Kidney tubule cell (primary cell): ENCODE measurements at regions not wholly inside any gene's neighbourhood (a gene's known extent, or its start where the extent isn't known, plus 50 kb on each side); places are given as distances from the start of the nearest gene placed in this dataset.
"Not testable (repeated sequence)": the region's sequence is repeated elsewhere in the genome, so short reads cannot be mapped to it uniquely, and the experiment has no call there.

ENCODE experiments used
- DNase-seq: peaks from one replicate; pipeline ENCODE4 v3.0.0-alpha.2; 2018; ENCODE audit warnings: low spot score

DNA sequence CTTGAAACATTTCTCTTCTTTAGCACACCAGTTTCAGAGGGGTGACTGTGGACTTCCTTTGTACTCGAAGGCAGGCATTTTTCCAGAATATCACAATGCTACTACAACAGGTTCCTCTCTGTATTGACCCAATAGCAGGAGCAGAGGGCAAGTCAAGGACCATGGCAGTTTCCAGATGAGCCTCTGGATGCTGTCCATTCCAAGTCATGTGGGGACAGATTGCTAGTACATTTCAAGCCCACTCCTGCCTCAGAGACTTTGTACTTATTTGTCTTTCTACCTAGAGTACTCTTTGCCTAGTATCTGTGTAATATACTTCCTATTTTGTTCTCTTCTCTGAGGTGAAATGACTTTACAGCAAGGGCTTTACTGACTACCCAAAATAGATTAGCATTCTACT is 373.9 kb downstream of the PIK3C3 start:
- DNase-seq: no peak

DNA sequence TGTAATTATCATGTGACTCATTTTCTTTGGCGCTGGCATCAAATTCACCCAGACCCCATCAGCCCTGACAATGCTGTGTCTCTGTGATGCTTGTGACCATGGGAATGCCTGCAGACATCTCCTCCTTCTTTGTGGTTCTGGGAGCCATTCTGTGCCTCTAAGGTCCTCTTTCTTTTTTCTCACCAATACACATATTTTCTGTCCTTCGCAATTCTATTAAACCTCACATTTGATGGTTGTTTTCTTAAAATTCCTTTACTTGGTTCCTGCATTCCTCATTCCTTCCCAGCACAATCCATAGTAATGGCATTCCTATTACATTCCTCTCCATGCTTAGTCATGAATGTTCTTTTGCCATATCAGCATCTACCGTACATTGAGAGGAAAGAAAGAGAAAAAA is 375.3 kb downstream of the PIK3C3 start:
- DNase-seq: peak; percentile 64

DNA sequence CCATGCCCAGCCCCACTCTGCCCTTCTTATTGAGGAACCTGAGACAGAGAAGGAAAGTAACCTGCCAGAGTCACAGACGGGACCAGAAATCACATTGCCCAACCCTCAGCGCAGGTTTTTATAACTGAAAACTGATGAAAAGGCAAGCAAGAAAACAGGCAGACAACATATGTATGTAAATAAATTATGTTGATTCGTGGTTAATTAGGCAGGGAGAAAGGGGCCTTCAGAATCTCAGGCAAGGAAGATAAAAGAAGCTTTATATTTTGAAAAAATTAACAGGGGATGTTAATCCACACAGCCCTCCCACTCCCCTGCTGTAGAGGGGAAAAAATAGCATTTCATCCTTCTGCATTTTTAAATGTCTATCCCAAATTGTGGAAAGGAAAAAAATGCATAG is 378.5 kb downstream of the PIK3C3 start:
- DNase-seq: no peak

DNA sequence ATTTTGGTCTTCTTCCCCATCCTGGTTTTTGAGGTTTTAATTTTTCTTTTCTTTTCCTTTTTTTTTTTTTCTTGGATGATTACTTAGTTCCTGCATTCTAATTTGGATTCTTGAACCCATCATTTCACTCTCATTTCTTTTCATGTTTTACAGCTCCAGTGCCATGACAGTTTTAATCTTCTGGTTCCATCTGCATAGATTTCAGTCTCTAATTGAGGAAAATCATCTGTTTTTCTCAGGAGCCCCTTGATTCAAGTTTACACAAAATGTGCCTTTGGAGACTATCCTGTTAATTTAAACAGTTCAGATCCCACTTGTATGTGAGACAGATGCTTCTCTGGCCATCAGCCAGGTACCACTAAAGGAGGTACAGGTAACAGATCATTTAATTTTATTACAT is 379.9 kb downstream of the PIK3C3 start:
- no peak for DNase-seq

DNA sequence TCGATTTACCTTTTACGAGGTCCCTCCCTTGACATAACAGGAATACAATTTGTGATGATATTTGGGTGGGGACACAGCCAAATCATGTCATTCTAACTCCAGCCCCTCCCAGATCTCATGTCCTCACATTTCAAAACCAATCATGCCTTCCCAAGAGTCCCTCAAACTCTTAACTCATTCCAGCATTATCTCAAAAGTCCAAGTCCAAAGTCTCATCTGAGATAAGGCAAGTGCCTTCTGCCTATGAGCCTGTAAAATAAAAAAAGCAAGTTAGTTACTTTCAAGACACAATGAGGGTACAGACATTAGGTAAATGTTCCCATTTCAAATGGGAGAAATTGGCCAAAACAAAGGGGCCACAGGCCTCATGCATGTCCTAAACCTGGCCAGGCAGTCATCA is 381.1 kb downstream of the PIK3C3 start:
- DNase-seq: no peak

DNA sequence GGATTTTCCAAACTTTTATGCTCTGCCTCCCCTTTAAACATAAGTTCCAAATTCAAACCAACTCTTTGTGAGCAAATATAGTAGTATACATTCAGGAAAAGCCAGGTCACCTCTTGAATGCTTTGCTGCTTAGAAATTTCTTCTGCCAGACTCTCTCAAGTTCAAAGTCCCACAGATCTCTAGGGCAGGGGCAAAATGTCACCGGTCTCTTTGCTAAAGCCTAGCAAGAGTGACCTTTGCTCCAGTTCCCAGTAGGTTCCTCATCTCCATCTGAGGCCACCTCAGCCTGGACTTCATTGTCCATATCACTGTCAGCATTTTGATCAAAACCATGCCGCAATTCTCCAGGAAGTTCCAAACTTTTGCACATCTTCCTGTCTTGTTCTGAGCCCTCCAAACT is 382.3 kb downstream of the PIK3C3 start:
- not testable (repeated sequence) for DNase-seq

DNA sequence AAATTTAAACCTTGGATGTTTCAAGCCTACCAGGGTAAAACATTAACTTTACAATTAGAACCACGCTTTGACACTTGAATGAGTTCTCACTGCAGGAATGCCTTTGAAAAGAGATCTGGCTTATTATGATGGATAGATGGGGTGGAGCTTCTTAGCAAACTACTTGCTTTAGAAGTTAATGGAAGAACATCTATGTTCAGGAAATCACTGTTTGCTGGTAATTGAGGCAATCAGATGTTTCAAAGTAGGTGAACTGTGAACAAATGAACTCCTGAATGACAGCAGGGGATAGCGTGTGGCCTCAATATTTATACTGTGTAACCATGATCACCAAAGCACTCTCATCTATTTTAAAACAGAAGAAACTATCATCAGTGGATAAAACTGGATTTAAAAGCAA is 383.6 kb downstream of the PIK3C3 start:
- peak; percentile 97 for DNase-seq

DNA sequence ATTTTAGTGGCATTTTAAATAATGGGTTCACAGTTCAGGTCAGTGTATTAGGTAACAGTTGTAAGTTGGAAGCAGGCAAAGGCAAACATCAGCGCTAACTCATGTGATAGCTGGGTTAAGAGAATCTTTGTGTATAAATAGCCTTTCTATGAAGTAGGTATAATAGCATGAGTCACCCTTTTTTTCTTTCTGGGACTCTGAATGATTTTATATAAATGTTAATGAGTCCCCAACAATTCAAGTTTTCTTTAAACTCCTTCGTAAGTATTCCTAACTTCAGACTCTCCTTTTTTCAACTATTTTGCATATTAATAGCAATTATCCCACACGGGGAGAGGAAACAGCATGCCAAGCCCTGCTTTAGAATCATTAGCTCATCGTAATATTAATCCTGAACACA is 384.3 kb downstream of the PIK3C3 start:
- DNase-seq: peak; percentile 67

DNA sequence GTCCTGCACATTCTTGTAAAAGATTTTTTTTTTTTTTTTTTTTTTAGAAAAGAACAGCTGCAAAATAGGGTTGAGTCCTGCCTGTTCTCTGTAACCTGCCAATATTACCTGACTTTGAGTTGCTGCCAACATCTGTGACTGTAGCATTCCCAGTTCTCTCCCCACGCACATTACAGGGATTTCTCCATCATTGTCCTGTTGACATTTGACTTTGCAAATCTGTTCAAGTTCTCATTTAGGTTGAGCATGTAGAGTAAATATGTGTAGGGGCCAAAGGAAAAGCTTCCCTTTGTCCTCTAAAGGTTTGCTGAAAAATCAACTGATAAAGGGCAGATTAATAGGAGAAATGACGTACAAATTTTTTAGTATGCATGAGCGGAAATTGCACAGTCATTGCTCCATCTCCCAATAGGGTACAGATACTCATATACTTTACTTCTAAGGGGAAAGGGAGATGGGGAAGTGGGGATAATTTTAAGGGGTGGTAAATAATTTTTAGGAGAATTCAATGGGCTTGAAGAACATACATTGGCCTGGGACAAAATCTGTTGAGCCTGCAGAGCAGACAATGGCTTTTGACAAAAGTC is 385.5 kb downstream of the PIK3C3 start:
- DNase-seq: no peak

DNA sequence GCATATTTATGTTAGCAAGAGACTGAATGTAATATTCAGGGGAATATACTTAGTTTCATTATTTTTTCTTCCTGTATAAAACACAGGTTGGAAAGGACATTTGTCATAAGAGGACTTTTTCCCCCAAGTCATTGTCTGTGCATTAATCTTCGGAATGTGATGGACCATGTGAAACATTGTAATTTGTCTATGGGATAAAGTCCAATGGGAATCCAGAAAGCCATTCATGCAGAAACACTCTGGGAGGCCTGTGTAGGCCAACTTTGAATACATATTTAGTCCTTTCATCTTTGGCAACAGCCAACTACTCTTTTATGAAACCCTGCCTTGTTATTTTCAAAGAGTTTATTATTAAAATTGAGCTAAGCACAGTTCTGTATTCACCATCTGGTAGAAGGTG is 386.4 kb downstream of the PIK3C3 start:
- peak; percentile 59 for DNase-seq

DNA sequence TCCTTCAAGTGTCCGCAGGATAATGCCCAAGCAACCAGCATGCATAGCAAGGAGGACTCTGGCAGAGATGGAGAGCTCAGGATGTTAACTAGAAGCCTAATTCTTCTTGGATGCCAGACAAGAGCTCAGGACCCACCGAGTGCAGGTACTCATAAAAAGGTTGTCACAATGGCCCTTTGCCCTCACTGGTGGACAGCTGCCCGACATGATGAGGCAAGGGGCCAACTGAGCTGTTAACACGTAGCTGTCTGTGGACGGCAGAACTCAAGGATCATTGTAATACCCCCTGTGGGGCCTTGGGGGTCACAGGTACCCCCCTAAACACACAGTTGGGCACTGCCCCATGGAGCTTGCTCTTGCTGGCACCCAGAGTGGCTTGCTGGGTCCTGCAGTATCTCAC is 393.7 kb downstream of the PIK3C3 start:
- DNase-seq: no peak

DNA sequence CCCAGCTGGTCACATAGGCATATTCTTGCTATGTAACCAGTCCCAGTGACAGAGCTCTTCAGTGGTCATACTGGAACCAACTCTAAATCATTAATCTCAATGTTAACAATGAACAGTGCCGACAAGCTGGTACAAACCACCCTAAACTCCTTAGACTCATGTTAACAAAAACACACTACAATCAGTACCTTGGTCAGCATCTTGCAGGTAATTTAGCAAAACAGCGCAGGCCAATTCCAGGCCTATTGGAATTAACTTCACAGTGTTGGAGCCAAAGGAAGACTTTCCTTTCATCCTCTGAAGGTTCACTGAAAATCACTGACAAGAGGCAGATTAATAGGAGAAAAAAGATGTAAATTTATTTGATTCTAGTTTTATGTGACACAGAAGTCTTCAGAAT is 396.4 kb downstream of the PIK3C3 start:
- DNase-seq: no peak

DNA sequence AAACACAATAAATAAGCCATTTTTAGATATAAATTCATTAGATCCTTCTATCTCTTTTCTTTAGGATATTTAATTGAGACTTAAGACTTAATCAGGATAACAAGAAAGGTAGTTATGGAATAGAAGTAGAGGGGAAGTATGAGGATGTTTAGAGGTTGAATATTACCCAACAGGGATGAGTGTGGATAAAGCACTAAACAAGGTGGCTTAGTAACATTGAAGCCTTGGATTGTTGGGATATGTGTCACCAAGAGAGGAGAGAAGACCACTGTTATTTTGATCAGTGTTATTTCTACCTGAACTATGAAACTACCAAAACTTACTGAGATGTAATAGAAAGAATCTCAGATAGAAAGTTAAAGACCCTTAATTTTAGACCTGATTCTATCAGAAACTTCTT is 405.7 kb downstream of the PIK3C3 start:
- peak; percentile 77 for DNase-seq

DNA sequence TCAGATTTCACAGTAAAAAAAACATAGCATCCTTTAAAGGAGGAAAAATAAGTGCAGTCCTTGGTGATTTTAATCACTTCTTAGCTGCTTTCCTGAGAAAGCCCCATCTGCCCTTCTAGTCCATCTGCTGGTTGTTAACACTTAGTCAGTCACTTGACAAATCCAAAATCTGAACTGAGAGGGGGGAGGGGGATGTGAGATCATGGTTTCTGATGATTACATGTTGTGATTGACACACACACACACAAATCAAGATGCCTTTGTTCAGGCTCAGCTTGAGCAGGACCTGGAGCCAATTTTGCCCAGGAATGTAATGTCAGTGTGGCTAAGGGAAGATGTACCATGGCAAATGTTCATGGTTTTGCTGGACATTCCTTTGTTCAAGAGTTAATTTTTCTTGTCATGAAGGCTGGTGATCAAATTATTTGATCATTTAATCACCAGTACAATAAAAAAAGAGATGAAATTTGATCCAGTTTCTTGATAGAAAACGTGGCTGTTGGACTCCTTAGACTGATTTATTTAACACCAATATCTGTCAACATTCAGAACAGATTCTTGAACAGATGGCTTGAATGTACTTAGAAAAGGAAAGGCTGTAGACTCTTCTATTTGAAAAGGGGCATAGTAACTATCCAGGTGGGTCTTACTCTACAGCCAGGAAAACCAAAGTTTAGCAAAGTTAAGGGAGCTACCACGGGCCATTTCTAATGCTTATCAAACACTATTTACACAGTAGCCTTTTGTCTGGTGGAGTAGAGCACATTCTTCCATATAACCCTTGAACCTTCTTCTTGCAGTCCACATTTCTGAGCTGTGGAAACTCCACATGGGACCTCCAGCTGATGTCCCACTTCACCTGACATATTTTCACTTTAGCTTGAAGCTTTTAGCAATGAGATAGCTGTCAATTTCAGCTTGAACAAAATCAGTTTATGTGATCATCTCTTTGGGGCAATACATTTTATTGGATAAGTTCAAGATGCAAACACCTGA is 408.7 kb downstream of the PIK3C3 start:
- peak; percentile 4 for DNase-seq

DNA sequence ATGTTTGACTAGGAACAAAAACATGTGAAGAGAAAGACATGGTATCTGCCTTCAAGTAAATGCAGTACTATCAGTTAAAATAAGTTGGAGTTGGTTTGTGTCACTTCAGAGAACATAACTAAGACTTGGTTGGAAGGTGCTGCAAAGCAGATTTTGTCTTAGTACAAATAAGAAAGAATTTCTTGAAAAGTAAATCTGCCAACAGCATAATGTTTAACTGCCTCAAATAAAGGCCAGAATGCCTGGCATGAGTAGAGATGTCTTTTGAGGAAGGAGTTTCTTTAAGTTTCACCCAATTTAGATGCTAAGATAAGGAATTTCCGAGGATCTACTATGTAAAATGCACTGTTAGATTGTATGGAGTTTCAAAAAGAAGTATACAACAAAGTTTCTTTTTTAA is 409.7 kb downstream of the PIK3C3 start:
- DNase-seq: no peak

DNA sequence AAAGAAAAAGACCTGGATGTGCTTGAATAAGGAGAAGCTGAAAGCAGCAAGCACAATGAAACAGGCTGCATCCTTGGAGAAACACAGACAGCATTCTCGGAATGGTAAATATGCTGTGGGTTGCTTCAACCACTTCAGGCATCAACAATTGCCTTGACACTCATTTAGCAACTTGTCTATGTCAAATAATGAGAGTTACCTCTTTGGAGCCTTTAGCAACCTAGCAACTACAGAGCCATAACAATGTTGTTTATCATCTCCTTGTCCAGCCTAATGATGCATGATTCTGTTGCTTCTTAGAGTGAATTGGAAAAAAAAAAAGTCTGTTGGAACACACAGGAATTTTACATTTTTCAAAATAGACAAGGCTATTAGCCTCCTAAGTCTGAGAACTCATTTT is 410.6 kb downstream of the PIK3C3 start:
- peak; percentile 25 for DNase-seq

DNA sequence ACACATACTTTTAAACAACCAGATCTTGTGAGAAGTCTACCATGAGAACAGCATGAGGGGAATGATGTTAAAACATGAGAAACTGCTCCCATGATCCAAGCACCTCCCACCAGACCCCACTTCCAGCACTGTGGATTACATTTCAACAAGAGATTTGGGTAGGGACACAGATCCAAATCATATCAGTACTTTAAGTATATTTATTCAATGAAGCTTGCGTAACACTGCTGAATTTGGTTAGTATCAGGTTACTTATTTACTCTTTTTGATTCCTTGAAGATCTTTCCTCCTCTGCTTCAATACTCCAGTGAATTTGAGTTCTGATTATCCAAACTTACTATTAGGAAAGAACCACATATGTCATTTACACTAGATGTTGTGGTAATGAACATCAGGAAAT is 418.6 kb downstream of the PIK3C3 start:
- DNase-seq: peak; percentile 6

DNA sequence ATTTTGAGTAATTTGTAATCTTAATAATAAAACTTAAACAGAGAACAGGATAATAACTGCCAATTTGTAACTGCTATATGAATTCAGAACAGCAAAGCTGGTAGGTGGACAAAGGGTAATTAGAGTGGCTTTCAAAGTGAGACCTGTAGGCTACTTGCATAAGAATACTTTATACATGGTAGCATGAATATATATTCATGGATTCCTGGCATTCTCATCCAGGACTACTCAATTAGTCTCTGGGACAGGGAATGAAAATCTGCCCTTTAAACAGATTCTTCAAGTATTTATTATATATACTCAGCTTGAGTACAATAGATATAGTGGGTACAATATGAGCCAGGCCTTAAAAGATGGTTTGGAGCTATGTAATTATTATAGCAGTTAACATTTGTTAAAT is 419.9 kb downstream of the PIK3C3 start:
- no peak for DNase-seq

DNA sequence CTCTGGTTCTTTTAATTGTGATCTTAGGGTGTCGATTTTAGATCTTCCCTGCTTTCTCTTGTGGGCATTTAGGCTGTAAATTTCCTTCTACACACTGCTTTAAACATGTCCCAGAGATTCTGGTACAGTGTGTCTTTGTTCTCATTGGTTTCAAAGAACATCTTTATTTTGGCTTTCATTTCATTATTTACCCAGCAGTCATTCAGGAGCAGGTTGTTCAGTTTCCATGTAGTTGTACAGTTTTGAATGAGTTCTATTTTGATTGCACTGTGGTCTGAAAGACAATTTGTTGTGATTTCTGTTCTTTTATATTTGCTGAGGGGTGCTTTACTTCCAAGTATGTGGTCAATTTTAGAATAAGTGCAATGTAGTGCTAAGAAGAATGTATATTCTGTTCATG is 423.8 kb downstream of the PIK3C3 start:
- DNase-seq: not testable (repeated sequence)

DNA sequence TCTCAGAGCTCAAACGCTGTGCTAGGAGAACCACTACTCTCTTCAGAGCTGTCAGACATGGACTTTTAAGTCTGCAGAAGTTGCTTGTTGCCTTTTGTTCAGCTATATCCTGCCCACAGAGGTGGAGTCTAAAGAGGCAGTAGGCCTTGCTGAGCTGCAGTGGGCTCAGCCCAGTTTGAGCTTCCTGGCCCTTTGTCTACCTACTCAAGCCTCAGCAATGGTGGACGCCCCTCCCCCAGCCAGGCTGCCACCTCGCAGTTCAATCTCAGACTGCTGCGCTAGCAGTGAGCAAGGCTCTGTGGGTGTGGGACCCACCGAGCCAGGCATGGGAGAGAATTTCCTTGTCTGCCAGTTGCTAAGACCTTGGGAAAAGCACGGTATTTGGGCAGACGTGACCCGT is 426.2 kb downstream of the PIK3C3 start:
- not testable (repeated sequence) for DNase-seq

DNA sequence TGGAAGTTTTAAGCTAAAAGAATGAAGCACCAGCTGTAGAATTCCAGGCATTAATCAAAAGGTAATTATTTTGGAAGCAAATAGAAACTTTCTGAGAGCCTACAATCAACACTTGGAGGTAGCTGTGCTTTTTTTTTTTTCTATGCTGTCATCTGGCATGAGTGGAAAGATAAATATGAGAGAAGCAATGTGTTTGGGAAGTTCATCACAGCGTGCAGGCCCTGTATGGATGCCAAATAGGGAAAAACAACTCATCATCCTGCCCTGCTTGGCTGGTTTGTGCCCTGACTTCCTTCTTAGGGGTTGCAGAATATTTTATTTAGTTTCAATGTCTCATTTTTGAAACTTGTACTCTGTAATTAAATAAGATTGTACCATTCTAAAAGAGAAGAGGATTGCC is 437.4 kb downstream of the PIK3C3 start:
- peak; percentile 68 for DNase-seq

DNA sequence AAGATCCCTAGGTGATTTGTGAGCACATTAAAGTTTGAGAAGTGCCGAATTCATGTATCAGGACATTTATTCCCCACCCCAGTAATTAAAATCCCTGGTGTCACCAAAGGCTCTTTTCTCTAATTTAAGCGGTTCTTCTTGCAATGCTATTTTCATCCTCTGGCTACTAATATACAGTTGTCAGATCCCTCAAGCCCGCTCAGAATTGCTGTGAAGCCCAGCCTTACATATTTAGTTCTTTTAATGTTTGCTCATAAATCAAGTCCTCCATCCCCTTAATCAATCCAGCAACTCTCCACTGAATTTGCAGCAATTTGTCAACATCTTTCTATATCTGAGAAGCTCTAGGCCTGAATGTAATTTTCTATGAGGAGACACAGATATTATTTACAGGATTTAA is 437.9 kb downstream of the PIK3C3 start:
- DNase-seq: no peak

DNA sequence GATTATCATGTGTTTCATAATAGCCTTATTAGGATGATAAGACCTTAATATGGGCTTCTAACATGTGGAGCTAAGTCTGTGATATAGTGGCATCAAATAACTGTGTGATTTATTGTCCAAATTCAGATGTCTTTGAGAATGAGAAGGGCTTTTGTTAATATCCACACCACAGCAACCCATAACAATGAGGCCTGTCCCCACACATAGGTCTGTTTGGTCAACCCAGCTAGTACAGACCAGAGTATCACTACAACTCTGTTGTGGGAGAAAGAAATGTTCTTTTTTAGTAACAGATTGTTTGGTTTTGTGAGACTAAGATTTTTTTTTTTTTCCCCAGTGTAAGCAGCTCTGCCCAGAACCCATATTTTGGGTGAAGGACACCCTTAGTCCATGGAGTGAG is 439.2 kb downstream of the PIK3C3 start:
- DNase-seq: no peak
